ENCODE measurements at regions not wholly inside any gene's neighbourhood (a gene's known extent, or its start where the extent isn't known, plus 50 kb on each side); places are given as distances from the start of the nearest gene placed in this dataset.

- TF ChIP-seq EZH2 (IDR thresholded peaks at IDR 0.05; ENCODE audit: borderline replicate concordance, insufficient read depth, low read depth, low read length, poor library complexity, severe bottlenecking) = no peak
- TF ChIP-seq CTCF (IDR thresholded peaks at IDR 0.05) = no peak
Observed at GRCh38 chr15:25175033-25175788, 220.4 kb downstream of the SNRPN start.

GRCh38 chr15:25175789-25176615, 221.2 kb downstream of the SNRPN start:
- Histone ChIP-seq H3K4me2 (replicated peaks; ENCODE audit: low read depth, low read length, poor library complexity, severe bottlenecking) (no peak overlapping the region), H3K27ac (ENCODE audit: low read length in 2 of 2) (no peak overlapping the region), H4K20me1 (ENCODE audit: control insufficient read depth, insufficient read depth, low read length, poor library complexity, severe bottlenecking) (no peaks in the 10 kb centered on the region), H3K4me3 (ENCODE audit: control extremely low read depth in 1 of 5, extremely low read depth in 1 of 5, insufficient read depth in 1 of 5, low read depth in 2 of 5, low read length in 4 of 5) (no peak overlapping the region), H3K79me2 (ENCODE audit: control insufficient read depth, insufficient read depth, low read length) (no peaks in the 10 kb centered on the region), H2AFZ (ENCODE audit: insufficient read depth, low read depth, low read length, poor library complexity, severe bottlenecking) (no peak overlapping the region), H3K9me3 (ENCODE audit: control extremely low read depth in 1 of 3, control insufficient read depth in 2 of 3, insufficient read depth in 1 of 3, low read length in 2 of 3) (peaks cover 0 to 99% (median 23%) of the 10 kb centered on the region in 3 donors), H3K27me3 (replicated peaks in 1 of 4; ENCODE audit: control extremely low read depth in 1 of 4, control insufficient read depth in 3 of 4, insufficient read depth in 4 of 4, low read length in 3 of 4) (no peaks in the 10 kb centered on the region), H3K36me3 (replicated peaks in 1 of 2; ENCODE audit: control extremely low read depth in 1 of 2, control insufficient read depth in 1 of 2, extremely low read depth in 1 of 2, insufficient read depth in 2 of 2, low read length in 1 of 2) (no peaks in the 10 kb centered on the region), H3K9ac (ENCODE audit: low read length) (no peak overlapping the region), H3K4me1 (ENCODE audit: control insufficient read depth in 2 of 2, insufficient read depth in 2 of 2, low read length in 2 of 2) (no peaks in the 10 kb centered on the region)
- Mint-ChIP-seq H3K4me1 (no peaks in the 10 kb centered on the region), H3K4me3 (no peak overlapping the region), H3K27ac (no peak overlapping the region), H3K9me3 (ENCODE audit: insufficient read depth) (peaks cover 5% of the 10 kb centered on the region), H3K27me3 (no peaks in the 10 kb centered on the region)
- ChIA-PET CTCF (no interaction called here), POLR2A (no interaction called here)
- no peak for TF ChIP-seq EZH2 (IDR thresholded peaks at IDR 0.05; ENCODE audit: borderline replicate concordance, insufficient read depth, low read depth, low read length, poor library complexity, severe bottlenecking)
- TF ChIP-seq CTCF (IDR thresholded peaks at IDR 0.05) = no peak
- WGBS (ENCODE audit: insufficient coverage) = 80% methylated on average over 7 of the region's 7 CpGs
- DNase-seq (no peak), ATAC-seq (ENCODE audit: low read depth) (no peak)
- intact Hi-C loops (cut with micrococcal nuclease) = no loop called here

More at GRCh38 chr15:25175033-25175788, 220.4 kb downstream of the SNRPN start:
- Histone ChIP-seq H3K4me1 (ENCODE audit: control insufficient read depth in 2 of 2, insufficient read depth in 2 of 2, low read length in 2 of 2) (no peaks in the 10 kb centered on the region), H3K79me2 (ENCODE audit: control insufficient read depth, insufficient read depth, low read length) (no peaks in the 10 kb centered on the region), H3K27me3 (replicated peaks in 1 of 4; ENCODE audit: control extremely low read depth in 1 of 4, control insufficient read depth in 3 of 4, insufficient read depth in 4 of 4, low read length in 3 of 4) (no peaks in the 10 kb centered on the region), H3K9me3 (ENCODE audit: control extremely low read depth in 1 of 3, control insufficient read depth in 2 of 3, insufficient read depth in 1 of 3, low read length in 2 of 3) (peaks cover 0 to 99% (median 23%) of the 10 kb centered on the region in 3 donors), H3K27ac (ENCODE audit: low read length in 2 of 2) (no peak overlapping the region), H3K9ac (ENCODE audit: low read length) (no peak overlapping the region), H3K4me2 (replicated peaks; ENCODE audit: low read depth, low read length, poor library complexity, severe bottlenecking) (no peak overlapping the region), H2AFZ (ENCODE audit: insufficient read depth, low read depth, low read length, poor library complexity, severe bottlenecking) (no peak overlapping the region), H3K4me3 (ENCODE audit: control extremely low read depth in 1 of 5, extremely low read depth in 1 of 5, insufficient read depth in 1 of 5, low read depth in 2 of 5, low read length in 4 of 5) (no peak overlapping the region), H4K20me1 (ENCODE audit: control insufficient read depth, insufficient read depth, low read length, poor library complexity, severe bottlenecking) (no peaks in the 10 kb centered on the region), H3K36me3 (replicated peaks in 1 of 2; ENCODE audit: control extremely low read depth in 1 of 2, control insufficient read depth in 1 of 2, extremely low read depth in 1 of 2, insufficient read depth in 2 of 2, low read length in 1 of 2) (no peaks in the 10 kb centered on the region)
- Mint-ChIP-seq H3K4me3 (no peak overlapping the region), H3K9me3 (ENCODE audit: insufficient read depth) (peaks cover 5% of the 10 kb centered on the region), H3K27ac (no peak overlapping the region), H3K27me3 (no peaks in the 10 kb centered on the region), H3K4me1 (no peaks in the 10 kb centered on the region)
- WGBS (ENCODE audit: insufficient coverage) = 83% methylated on average over 6 of the region's 8 CpGs
- ATAC-seq (ENCODE audit: low read depth) (no peak), DNase-seq (no peak)
- CTCF ChIA-PET = no interaction called here
- intact Hi-C loops (cut with micrococcal nuclease) = no loop called here
- POLR2A ChIA-PET = no interaction called here
